Loucy (cell line): ENCODE measurements at regions not wholly inside any gene's neighbourhood (a gene's known extent, or its start where the extent isn't known, plus 50 kb on each side); places are given as distances from the start of the nearest gene placed in this dataset.

Experiments
- EZH2phosphoT487 ChIP-seq: fragments of 200-600 bp; IDR thresholded peaks from 2 replicates; pipeline ENCODE4 v1.6.1; 2018; ENCODE audit warnings: antibody characterized with exemption, mild to moderate bottlenecking, moderate library complexity, borderline replicate concordance
- TF ChIP-seq, protein P1 (sequence below): fragments of 200-600 bp; sonication (generic); conservative IDR thresholded peaks from 2 replicates; pipeline ENCODE4 v1.5.1; 2014; ENCODE audit warnings: mild to moderate bottlenecking, antibody characterized with exemption, low read length

DNA sequence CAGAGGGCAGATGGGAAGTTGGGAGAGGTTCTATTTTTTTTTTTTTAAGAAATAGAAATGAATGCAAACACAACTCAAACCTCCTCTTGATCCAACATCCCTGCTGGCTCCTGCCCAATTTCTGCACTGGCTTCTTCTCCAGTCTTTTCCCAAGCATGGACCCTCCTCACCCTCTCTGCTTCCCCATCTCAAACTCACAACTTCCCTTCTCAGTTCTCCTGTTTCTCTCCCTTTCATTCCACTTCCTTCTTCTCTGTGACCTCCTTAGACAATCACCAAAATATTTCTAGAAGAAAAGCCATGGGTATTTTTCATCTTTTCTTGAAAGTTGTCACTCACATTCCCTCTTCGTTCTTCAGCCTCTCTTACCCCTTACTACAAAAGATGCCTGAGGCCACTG is 85.2 kb upstream of the VPREB1 start:
- TF ChIP-seq, protein P1, sequence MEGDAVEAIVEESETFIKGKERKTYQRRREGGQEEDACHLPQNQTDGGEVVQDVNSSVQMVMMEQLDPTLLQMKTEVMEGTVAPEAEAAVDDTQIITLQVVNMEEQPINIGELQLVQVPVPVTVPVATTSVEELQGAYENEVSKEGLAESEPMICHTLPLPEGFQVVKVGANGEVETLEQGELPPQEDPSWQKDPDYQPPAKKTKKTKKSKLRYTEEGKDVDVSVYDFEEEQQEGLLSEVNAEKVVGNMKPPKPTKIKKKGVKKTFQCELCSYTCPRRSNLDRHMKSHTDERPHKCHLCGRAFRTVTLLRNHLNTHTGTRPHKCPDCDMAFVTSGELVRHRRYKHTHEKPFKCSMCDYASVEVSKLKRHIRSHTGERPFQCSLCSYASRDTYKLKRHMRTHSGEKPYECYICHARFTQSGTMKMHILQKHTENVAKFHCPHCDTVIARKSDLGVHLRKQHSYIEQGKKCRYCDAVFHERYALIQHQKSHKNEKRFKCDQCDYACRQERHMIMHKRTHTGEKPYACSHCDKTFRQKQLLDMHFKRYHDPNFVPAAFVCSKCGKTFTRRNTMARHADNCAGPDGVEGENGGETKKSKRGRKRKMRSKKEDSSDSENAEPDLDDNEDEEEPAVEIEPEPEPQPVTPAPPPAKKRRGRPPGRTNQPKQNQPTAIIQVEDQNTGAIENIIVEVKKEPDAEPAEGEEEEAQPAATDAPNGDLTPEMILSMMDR = no peak
- TF ChIP-seq EZH2phosphoT487 = no peak
